ENCODE measurements at regions not wholly inside any gene's neighbourhood (a gene's known extent, or its start where the extent isn't known, plus 50 kb on each side); places are given as distances from the start of the nearest gene placed in this dataset.
"Not testable (repeated sequence)": the region's sequence is repeated elsewhere in the genome, so short reads cannot be mapped to it uniquely, and the experiment has no call there.

DNA sequence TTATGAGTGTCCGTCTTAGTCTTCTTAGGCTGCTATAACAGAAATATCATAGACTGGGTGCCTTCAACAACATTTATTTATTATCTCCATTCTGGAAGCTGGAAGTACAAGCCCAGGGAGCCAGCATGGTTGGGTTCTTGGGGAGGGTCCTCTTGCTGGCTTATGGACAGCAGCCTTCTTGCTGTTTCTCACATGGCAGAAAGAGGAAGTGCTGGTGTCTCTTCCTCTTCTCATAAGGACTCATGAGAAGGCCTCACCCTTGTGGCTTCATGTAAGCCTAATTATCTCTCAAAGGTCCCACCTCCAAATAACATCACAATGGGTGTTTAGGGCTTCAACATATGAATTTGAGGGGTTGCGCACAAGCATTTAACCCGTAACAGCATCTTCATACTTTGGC, 207.0 kb upstream of the COX10 start:
- ATAC-seq (no peak), DNase-seq (ENCODE audit: low spot score) (no peak)

DNA sequence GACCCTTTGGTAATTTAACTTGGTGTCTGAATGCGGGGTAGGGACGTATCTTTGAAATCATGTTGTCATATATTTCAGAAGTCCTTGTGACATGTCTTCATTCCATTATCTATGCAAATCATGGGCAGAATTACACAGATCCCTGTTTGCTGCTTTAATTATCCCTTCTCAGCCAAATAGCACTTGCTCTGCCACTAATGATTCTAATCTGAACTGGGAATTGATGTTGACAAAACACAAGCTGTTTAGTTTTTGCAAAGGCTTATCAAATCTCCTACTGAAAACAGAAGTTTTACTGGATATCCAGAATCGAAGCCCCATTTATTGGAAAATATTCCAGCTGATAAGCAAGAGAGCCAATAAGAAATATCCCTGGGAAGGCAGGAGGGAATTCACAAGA, 205.9 kb upstream of the COX10 start:
- no peak for DNase-seq (ENCODE audit: low spot score)
- no peak for ATAC-seq

DNA sequence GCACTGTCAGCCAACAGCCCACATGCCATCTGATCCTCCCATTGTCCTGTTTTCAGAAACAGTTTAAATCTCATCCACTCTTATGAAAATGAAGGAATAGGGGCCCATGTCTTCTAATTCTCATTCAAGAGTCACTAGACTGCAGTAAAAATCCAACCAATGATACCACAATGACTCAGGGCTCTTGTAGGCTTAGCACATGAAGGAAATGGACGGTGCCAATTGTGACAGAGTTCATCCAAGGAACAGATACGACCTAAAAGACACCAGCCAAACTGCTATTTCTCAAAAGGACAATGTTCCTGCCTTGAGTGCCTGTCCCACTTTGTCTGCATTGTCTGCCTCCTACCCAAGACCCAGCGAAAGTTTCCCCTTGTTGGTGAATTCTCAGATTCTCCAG, 204.8 kb upstream of the COX10 start:
- DNase-seq (ENCODE audit: low spot score) (no peak), ATAC-seq (no peak)

DNA sequence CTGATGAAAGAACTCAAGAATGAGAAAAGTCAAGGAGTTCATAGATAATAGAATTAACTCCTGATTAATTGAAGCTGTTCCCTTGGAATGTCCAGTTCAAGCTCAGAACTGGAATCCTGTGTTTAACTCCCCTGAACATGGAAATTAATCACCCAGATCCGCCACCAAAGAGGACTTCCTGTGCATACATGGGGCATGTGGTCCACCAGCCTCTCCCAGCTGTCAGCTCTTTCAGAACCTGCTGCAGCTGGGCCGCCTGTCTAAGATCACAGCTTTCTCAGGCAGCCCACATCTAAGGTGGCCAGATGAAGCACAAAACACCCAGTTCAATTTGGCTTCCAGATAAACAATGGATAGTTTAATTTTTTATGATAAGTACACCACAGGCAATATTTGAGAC, 203.7 kb upstream of the COX10 start:
- DNase-seq (ENCODE audit: low spot score) (no peak), ATAC-seq (no peak)

DNA sequence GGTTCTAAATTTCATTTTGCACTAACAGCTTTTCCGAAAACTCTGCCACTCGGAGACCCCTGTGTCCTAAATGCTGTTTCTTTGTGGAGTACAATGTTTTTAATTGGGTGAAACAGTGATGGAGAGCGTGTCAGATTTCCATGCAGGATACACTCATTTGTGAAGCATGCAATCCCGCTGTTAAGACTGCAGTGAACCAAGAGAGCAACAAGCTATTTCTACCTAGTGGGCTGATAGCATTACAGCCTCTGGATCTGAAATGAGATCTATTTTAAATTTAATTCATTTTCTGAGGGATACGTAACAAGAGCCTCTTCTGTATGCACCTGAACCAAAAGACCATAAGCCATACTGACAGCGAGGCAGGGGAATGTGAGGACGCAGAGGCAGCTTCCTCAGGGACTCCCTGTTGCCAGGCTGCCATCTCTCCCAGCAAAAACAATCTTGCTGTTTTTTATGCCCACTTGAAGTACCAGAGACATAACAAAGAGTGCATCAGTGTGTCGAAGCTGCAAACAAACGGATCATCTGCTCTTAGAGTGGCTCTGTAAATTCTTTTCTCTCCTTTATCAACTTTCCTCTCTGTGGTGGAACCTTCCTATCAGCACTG, 199.9 kb upstream of the COX10 start:
- ATAC-seq = no peak
- DNase-seq (ENCODE audit: low spot score) = no peak

DNA sequence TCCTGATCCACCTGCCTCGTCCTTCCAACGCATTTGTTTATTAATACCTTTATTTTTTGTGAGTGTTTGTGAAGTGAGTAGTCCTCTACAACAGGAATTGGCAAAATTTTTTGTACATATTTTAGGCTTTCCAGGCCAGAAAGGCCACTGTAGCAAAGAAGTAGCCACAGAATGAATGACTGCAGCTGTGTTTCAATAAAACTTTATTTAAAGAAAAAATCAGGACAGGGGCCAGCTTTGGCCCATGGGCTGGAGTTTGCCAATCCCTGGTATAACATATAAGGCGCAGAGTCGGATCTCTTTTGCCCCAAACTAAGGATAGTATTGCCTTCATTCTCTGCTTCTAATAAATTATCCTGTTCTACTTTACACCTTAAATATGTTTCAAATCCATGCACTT, 198.0 kb upstream of the COX10 start:
- no peak for DNase-seq (ENCODE audit: low spot score)
- ATAC-seq = no peak

DNA sequence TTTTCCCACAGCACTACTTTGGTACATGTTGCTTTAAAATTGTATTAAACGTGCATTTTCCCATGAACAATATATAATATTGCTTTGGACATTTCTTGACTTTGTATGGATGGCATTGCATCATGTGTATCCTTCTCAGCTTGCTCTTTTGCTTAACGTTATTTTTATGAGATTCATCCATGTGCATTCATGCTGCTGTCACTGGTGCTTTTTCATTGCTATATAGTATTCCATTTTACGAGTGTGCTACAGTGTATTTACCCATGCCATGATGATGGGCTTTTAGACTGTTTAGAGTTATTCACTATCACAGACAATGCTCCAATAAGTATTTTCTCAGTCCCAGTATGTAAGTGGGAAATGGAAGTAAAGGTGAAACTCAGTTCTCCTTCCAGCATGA, 195.2 kb upstream of the COX10 start:
- DNase-seq (ENCODE audit: low spot score) = no peak
- ATAC-seq = no peak

DNA sequence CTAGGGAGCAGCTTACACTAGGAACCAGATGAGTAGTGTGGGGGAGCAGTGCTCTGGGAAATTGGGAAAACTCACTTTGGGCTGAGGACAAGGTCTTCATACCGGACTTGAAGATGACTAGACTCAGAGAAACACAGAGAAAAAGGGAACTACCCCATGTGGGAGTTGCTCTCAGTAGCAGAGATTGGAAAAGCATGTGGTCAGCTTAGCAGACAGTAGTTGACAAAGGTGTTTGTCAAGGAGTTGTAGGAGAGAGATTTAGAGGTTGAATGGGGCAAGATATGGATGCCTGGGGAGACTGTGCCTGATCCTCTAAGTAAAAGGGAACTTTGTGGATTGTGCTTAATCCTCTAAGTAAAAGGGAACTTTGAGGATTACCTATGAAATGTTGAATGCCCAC, 194.5 kb upstream of the COX10 start:
- ATAC-seq (no peak), DNase-seq (ENCODE audit: low spot score) (no peak)

DNA sequence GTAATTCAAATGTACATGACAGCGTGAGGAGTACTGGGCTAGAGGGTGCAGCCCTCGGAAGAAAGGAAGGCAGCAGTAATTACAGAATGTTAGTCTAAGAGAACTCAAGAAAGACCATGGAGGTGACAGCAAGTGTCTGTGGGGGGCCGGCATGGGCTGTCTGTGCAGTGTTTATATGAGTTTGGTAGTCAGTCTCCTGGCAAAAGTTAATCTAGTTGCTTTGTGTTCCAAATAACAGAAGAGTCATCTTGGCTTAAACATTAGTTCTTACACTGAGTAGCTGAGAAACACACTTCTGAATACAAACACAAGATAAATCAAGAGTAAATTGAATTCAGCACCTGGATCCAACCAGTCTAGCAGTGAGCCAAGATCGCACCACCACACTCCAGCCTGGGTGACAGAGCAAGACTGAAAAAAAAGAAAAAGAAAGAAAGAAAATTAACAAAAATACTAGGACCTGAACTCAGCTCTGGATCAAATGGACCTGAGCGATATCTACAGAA, 189.3 kb upstream of the COX10 start:
- no peak for ATAC-seq
- DNase-seq (ENCODE audit: low spot score) = no peak

DNA sequence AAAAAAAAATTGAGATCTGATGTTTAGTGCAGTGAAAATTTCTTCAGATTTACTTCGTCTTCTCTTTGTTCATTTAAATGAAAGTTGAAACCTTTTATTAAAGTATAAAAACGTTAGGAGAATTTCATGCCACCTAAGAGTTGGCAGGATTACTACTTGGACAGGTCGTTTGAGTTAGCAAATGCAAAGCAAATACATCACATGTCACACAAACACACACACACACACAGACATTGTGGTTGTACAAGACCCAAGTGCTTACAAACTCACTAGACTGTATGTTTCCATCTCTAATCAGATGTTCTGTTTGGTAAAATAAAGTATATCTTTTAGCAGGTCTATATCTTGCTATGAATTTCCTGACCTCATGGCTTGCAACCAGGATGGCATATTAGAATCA, 185.6 kb upstream of the COX10 start:
- no peak for DNase-seq (ENCODE audit: low spot score)
- peak; percentile 82 for ATAC-seq

DNA sequence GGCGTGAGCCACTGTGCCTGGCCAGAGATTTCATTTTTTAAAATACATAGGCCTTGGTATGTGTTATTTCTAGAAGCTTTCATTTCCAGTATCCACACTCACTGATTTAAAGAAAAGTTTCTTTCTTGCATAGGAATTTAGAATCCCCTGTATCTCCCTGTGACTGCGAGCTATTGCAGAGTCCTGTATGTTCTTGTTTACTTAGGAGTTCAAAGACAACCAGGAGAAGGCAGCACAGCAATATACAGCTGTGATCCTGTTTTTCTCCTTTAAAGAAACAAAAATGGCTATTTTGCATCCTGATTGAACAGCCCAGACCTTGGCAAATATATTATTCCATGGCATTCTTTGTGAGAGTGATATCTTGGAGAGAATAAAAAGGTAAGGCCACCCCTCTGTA, 185.0 kb upstream of the COX10 start:
- peak; percentile 32 for ATAC-seq
- DNase-seq (ENCODE audit: low spot score) = no peak

DNA sequence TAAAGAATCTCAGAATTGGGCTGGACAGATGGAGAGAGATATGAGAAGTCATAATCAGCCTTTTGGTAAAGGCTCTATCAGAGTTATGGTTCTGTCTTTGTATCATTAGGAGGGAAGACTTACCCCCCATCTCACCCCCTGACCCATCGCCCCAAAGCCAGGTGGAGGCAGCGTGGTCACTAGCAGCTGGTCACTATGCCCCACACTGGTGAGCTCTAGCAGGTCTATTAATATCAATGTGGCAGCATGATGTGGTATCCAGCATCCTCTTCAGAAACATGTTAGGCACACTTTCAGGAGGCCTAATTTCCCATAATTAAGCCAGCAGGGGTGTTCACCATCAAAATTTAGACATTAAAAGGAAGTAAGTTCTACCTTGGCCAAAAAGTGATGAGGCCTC, 183.8 kb upstream of the COX10 start:
- DNase-seq (ENCODE audit: low spot score) = no peak
- no peak for ATAC-seq

DNA sequence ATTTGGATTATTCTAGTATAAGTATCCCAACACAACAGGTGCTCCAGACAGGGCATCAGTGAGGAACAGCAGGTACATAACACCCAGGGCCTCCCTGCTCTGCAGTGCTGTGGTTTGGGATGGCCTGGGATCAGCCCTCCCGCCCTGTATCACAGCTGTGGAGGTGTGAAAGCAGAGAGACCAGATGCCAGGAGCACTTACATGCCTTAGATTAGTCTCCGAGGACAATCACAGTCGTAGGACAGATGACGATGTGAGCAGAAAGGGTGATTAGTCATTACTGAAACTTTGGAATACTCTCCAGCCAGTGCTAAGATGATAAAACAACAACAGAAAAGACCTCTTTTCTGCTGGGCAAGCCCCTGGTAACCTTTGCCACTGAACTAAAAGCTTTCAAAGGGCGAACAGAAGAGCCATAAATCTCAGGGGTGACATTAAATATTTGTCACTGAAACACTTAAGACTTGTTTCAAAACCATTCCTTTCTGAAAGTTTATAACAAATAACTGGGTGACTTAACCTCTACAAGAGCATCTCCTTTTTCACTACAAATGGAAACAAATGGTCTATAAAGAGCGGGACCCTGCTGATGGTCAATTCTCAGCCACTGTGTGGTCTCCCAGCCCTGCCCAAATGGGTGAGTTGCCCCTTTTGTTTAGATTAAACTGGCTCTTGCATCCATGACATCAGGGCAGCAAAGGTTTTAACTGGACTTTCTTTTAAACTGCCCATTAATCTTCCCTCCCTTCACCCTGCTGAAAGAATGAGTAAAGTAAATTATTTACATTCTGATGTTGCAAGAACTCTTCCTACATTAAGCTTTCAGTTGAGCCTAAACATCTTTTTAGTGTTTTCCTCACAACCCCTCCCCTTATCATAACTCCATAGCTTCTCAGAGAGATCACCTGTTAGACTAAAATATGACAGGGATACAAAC, 183.1 kb upstream of the COX10 start:
- ATAC-seq (no peak), DNase-seq (ENCODE audit: low spot score) (no peak)

DNA sequence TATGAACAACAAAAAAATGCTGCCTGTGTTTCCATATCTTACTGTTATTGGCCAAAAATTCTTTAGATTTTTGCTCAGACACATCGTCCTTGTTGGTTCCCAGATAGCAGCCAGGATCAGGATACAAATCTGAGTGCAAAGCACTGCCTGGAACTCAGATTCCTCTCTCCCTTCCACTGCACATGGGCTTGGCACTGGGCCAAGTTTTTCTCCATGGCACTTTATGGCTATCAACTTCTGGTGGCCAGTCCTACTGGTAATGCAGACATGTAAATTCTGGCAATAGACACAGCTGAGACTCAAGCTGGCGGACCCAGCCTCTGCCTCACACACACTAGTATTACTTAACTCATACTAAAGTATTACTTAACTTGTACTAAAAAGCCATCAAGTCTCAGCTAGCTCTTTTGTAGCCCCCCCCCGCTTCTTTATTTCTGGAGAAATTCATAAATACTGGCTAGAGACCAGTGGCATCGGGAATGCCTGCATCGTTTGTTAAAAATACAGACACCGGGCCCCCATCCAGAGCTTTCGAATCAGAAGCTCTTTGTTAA, 181.2 kb upstream of the COX10 start:
- ATAC-seq = no peak
- no peak for DNase-seq (ENCODE audit: low spot score)

DNA sequence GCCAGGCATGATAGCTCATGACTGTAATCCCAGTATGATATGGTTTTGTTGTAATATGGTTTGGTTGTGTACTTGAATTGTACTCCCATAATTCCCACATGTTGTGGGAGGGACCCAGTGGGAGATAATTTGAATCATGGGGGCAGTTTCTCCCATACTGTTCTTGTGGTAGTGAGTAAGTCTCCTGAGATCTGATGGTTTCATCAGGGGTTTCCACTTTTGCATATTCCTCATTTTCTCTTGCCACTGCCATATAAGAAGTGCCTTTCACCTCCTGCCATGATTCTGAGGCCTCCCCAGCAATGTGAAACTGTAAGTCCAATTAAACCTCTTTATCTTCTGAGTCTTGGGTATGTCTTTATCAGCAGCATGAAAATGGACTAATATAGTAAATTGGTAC, 160.3 kb upstream of the COX10 start:
- not testable (repeated sequence) for ATAC-seq; DNase-seq (ENCODE audit: low spot score)

DNA sequence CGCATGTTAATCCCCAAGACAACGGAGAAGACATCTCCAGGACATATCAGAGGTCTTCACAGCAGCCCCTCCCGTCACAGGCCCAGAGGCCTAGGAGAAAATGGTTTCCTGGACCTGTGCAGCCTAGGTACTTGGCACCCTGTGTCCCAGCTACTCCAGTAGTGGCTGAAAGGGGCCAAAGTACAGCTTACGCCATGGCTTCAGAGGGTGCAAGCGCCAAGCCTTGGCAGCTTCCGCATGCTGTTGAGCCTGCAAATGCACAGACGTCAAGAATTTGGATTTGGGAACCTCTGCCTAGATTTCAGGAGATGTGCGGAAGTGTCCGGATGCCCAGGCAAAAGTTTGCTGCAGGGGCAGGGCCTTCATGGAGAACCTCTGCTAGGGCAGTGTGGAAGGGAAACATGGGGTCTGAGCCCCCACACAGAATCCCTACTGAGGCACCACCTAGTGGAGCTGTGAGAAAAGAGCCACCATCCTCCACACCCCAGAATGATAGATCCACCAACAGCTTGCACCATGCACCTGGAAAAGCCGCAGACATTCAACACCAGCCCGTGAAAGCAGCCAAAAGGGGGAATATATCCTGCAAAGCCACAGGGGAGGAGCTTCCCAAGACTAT, 159.3 kb upstream of the COX10 start:
- ATAC-seq (peak; percentile 96), DNase-seq (ENCODE audit: low spot score) (peak; percentile 95)

DNA sequence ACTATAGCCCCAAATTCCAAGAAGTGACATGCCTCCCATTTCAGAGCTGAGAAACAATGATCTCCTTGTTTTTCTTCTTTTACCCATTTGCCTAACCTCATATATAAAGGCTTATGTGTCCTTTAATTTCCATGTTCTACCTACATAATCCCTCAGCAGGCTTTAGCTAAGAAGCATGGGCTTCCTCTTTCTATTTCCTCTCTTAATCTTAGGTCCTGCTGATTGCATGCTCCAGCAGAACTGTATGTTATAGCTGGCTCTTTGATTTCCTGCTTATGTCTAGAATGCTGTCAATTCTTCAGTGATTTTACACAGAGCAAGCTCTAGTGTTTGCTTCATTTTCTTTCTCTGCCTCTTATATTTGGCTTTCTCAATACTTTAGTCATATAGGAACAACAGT, 151.7 kb upstream of the COX10 start:
- DNase-seq (ENCODE audit: low spot score) (no peak), ATAC-seq (peak; percentile 31)

DNA sequence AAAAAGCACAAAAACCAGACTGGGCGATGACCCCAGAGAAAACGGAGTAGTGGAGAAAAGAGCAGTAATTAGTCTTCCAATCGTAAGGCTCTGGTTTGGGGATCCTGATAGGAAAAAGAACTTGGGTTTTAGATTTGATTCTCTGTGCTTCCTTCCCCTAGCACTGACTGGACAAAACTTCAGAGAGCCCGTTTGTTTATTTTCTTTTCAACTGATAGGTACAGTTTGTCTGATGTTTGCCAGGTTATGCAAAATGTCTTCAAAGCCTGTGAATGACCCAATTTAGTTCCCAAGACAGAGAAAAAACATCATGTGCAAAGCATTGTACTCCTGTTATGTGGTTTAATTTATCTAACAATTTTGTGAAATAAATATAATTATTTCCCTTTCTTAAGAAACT, 151.1 kb upstream of the COX10 start:
- ATAC-seq (peak; percentile 75), DNase-seq (ENCODE audit: low spot score) (no peak)

DNA sequence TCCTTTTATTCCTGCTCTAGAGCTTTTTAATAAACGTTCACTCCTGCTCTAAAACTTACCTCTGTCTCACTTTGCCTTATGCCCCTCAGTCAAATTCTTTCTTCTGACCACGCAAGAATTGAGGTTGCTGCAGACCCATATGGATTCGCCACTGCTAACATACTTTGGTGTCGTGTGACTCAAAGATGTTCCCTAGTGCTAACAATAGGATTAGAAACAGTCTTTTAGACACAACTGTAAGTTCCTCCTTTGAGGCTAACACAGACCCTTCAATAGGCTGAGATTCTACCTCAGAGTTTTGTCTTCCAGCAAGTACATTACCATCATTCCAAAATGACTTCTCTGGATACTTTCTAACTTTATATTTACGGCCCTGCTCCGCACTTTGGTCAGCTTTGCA, 149.5 kb upstream of the COX10 start:
- DNase-seq (ENCODE audit: low spot score) (no peak), ATAC-seq (no peak)

DNA sequence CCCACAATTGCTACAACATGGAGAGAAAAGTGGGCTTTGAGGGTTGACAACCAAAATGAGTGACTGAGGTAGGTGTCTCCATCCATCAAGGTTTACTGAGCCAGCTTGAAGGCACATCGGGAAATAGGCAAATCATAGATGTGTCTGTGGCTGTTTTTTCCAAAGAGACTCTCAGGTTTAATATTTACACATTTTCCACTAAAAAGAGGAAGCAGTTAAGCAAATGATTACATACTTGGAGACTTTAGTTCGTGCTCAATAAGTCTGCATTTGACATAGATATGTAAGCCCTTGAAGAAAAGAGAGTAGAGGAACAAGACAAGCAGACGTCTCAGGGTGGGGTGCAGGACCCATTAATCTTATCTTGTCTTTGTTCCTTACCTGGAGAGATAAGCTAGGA, 148.9 kb upstream of the COX10 start:
- ATAC-seq (no peak), DNase-seq (ENCODE audit: low spot score) (peak; percentile 5)
